ENCODE measurements at regions not wholly inside any gene's neighbourhood (a gene's known extent, or its start where the extent isn't known, plus 50 kb on each side); places are given as distances from the start of the nearest gene placed in this dataset.

- no peak for DNase-seq (ENCODE audit: low read depth in 1 of 2, low spot score in 2 of 2)
- no peak overlapping the region for H2BK15ac ChIP-seq (ENCODE audit: low read length)
- no peak overlapping the region for H4K91ac ChIP-seq (replicated peaks; ENCODE audit: insufficient read length, low read length)
- no peak overlapping the region for H3K4ac ChIP-seq (replicated peaks; ENCODE audit: insufficient read length, low read depth, low read length)
- H2BK120ac ChIP-seq (replicated peaks; ENCODE audit: low read depth, low read length) = no peak overlapping the region
- no peaks in the 10 kb centered on the region for H3K4me1 ChIP-seq (replicated peaks in 1 of 4; ENCODE audit: control insufficient read depth in 3 of 4, insufficient read depth in 4 of 4, low read length in 3 of 4)
- H3K27me3 ChIP-seq (replicated peaks in 1 of 4; ENCODE audit: control insufficient read depth in 3 of 4, extremely low read depth in 1 of 4, insufficient read depth in 3 of 4, low read length in 3 of 4) = no peaks in the 10 kb centered on the region
- H2BK5ac ChIP-seq (ENCODE audit: low read depth, low read length) = no peak overlapping the region
- no peak overlapping the region for H4K5ac ChIP-seq (ENCODE audit: insufficient read length, low read depth, low read length)
- H3K36me3 ChIP-seq (ENCODE audit: control insufficient read depth in 2 of 4, insufficient read depth in 4 of 4, low read length in 3 of 4) = no peaks in the 10 kb centered on the region
- no peak overlapping the region for H3K4me3 ChIP-seq (ENCODE audit: extremely low read depth in 1 of 4, insufficient read depth in 2 of 4, low read depth in 3 of 4, low read length in 4 of 4)
- no peaks in the 10 kb centered on the region for H3K9me3 ChIP-seq (ENCODE audit: insufficient read depth in 2 of 2, low read depth in 1 of 2, low read length in 1 of 2)
- H2AK5ac ChIP-seq (ENCODE audit: low read depth, low read length) = no peak overlapping the region
- FAIRE-seq = no peak
- H3K27ac ChIP-seq (ENCODE audit: low read depth, low read length) = no peak overlapping the region
- H2BK20ac ChIP-seq (ENCODE audit: low read length) = no peak overlapping the region
- no peak overlapping the region for H3K4me2 ChIP-seq (ENCODE audit: insufficient read depth in 1 of 2, low read depth in 2 of 2, low read length in 2 of 2)
- ChIA-PET POLR2A (ENCODE audit: partially characterized antibody) (no interaction called here), CTCF (ENCODE audit: partially characterized antibody) (no interaction called here)
- H3K23me2 ChIP-seq (ENCODE audit: low read depth, low read length) = no peaks in the 10 kb centered on the region; the same call in 1 of the 2 replicates
- no peak overlapping the region for H3K23ac ChIP-seq (ENCODE audit: insufficient read length)
- WGBS, 2 experiments (ENCODE audit: extremely low coverage in 1 of 2, insufficient coverage in 1 of 2, insufficient read length in 1 of 2, insufficient replicate concordance in 2 of 2, low coverage in 1 of 2, low lambda C conversion rate in 2 of 2, missing lambda C conversion rate in 1 of 2) = 93% methylated on average over 2 of the region's 2 CpGs; no CpG with 5 or more reads in 1 of the 2 experiments
- H4K20me1 ChIP-seq (replicated peaks in 1 of 2; ENCODE audit: control insufficient read depth in 1 of 2, insufficient read depth in 2 of 2, low read length in 2 of 2) = no peaks in the 10 kb centered on the region
- H3K18ac ChIP-seq (ENCODE audit: extremely low read depth, low read length) = no peak overlapping the region
- no peak overlapping the region for H4K8ac ChIP-seq (ENCODE audit: extremely low read depth, insufficient read depth, low read length)
- H2BK12ac ChIP-seq (ENCODE audit: low read depth, low read length) = no peak overlapping the region
- H2AFZ ChIP-seq (ENCODE audit: low read length) = no peak overlapping the region
- H3K79me2 ChIP-seq (ENCODE audit: control insufficient read depth in 1 of 2, insufficient read depth in 2 of 2, low read length in 2 of 2) = no peaks in the 10 kb centered on the region
- H3K14ac ChIP-seq (ENCODE audit: insufficient read length) = no peak overlapping the region
- no peak overlapping the region for H3K9ac ChIP-seq (replicated peaks in 1 of 4; ENCODE audit: extremely low read depth in 1 of 4, low read depth in 3 of 4, low read length in 3 of 4)
- no peaks in the 10 kb centered on the region for H3K79me1 ChIP-seq (ENCODE audit: low read depth, low read length)
- H3K56ac ChIP-seq (replicated peaks; ENCODE audit: insufficient read length, low read depth, low read length) = no peak overlapping the region
- no peak for TF ChIP-seq GTF2F1 (IDR thresholded peaks at IDR 0.05; ENCODE audit: borderline replicate concordance, low read depth, low read length)
- TF ChIP-seq CHD1 (IDR thresholded peaks at IDR 0.05; ENCODE audit: low read depth, low read length) = no peak
- no peak for TF ChIP-seq JUN (IDR thresholded peaks at IDR 0.05; ENCODE audit: low read depth, low read length)
- TF ChIP-seq CHD2 (IDR thresholded peaks at IDR 0.05; ENCODE audit: low read length) = no peak
- no peak for TF ChIP-seq SIRT6 (IDR thresholded peaks at IDR 0.05; ENCODE audit: low read length)
- TF ChIP-seq TAF1 (IDR thresholded peaks at IDR 0.05; ENCODE audit: low read depth, low read length) = no peak
- no peak for TF ChIP-seq MAX (IDR thresholded peaks at IDR 0.05)
- TF ChIP-seq POU5F1 (IDR thresholded peaks at IDR 0.05; ENCODE audit: low read depth, low read length) = no peak
- TF ChIP-seq FOSL1 (IDR thresholded peaks at IDR 0.05; ENCODE audit: insufficient read depth, low read depth, low read length) = no peak
- TF ChIP-seq EZH2 (IDR thresholded peaks at IDR 0.05; ENCODE audit: low read depth, low read length, severe bottlenecking) = no peak
- TF ChIP-seq ATF2 (IDR thresholded peaks at IDR 0.05; ENCODE audit: low read length) = no peak
- no peak for TF ChIP-seq SIX5 (IDR thresholded peaks at IDR 0.05; ENCODE audit: low read depth, low read length)
- no peak for TF ChIP-seq SAP30 (IDR thresholded peaks at IDR 0.05; ENCODE audit: insufficient read depth, insufficient replicate concordance, low read length)
- TF ChIP-seq RNF2 (IDR thresholded peaks at IDR 0.05; ENCODE audit: borderline replicate concordance, low read depth, low read length, missing control alignments, poor library complexity, severe bottlenecking) = no peak
Measured at GRCh38 chr4:114279066-114279465, 299.6 kb upstream of the ARSJ start.

Measured in H1 (cell line).